Dendritic cell treated with granulocyte-macrophage colony-stimulating factor and Interleukin-4, amounts not matched to agents 40 ng/mL and 50 ng/mL, for 4 days (primary cell): ENCODE measurements at regions not wholly inside any gene's neighbourhood (a gene's known extent, or its start where the extent isn't known, plus 50 kb on each side); places are given as distances from the start of the nearest gene placed in this dataset.
"Not testable (repeated sequence)": the region's sequence is repeated elsewhere in the genome, so short reads cannot be mapped to it uniquely, and the experiment has no call there.

ENCODE experiments used
- H3K27ac Mint-ChIP-seq: one replicate; pipeline ENCODE4 v1.8.0; 2022; ENCODE audit warnings: mild to moderate bottlenecking, mixed read lengths
- H3K27me3 Mint-ChIP-seq: one replicate; pipeline ENCODE4 v1.8.0; 2022; ENCODE audit warnings: mild to moderate bottlenecking, mixed read lengths
- H3K36me3 Mint-ChIP-seq: one replicate; pipeline ENCODE4 v1.8.0; 2022; ENCODE audit warnings: low read depth, mixed read lengths
- H3K4me1 Mint-ChIP-seq: one replicate; pipeline ENCODE4 v1.8.0; 2022; ENCODE audit warnings: low read depth, mixed read lengths
- H3K4me3 Mint-ChIP-seq: one replicate; pipeline ENCODE4 v1.8.0; 2022; ENCODE audit warnings: mild to moderate bottlenecking, moderate library complexity, mixed read lengths
- H3K9me3 Mint-ChIP-seq: one replicate; pipeline ENCODE4 v1.8.0; 2022; ENCODE audit warnings: mixed read lengths
- intact Hi-C: fragments of 100-400 bp; cut with micrococcal nuclease; formaldehyde crosslinking; loops from one replicate; pipeline ENCODE4 v1.15.0; 2022

- H3K27ac Mint-ChIP-seq, result no peak overlapping the region
- intact Hi-C loops, result no loop called here
- H3K4me1 Mint-ChIP-seq, result no peaks in the 10 kb centered on the region
- H3K36me3 Mint-ChIP-seq, result no peaks in the 10 kb centered on the region
- H3K9me3 Mint-ChIP-seq, result no peaks in the 10 kb centered on the region
- no peak overlapping the region for H3K4me3 Mint-ChIP-seq
- no peaks in the 10 kb centered on the region for H3K27me3 Mint-ChIP-seq
These were observed 1176.0 kb downstream of the EPHA7 start for GRCh38 chr6:92243315-92243714.

- Mint-ChIP-seq H3K27ac (no peak overlapping the region), H3K27me3 (no peaks in the 10 kb centered on the region)
These were observed 1188.1 kb downstream of the EPHA7 start for GRCh38 chr6:92231171-92231701.

GRCh38 chr6:92219987-92220386 lies 1199.4 kb downstream of the EPHA7 start:
- peaks cover 18% of the 10 kb centered on the region for H3K9me3 Mint-ChIP-seq
- H3K27me3 Mint-ChIP-seq, H3K4me1 Mint-ChIP-seq, H3K36me3 Mint-ChIP-seq, H3K4me3 Mint-ChIP-seq, intact Hi-C loops, H3K27ac Mint-ChIP-seq: not testable (repeated sequence)

More at GRCh38 chr6:92231171-92231701, 1188.1 kb downstream of the EPHA7 start:
- intact Hi-C loops, result no loop called here
- no peak overlapping the region for H3K4me3 Mint-ChIP-seq
- peaks cover 9% of the 10 kb centered on the region for H3K9me3 Mint-ChIP-seq
- no peaks in the 10 kb centered on the region for H3K36me3 Mint-ChIP-seq
- no peaks in the 10 kb centered on the region for H3K4me1 Mint-ChIP-seq

- Mint-ChIP-seq H3K27me3 (no peaks in the 10 kb centered on the region), H3K4me1 (no peaks in the 10 kb centered on the region), H3K27ac (no peak overlapping the region), H3K9me3 (peaks cover 25% of the 10 kb centered on the region), H3K36me3 (no peaks in the 10 kb centered on the region), H3K4me3 (no peak overlapping the region)
- intact Hi-C loops, result no loop called here
These were observed 1202.6 kb downstream of the EPHA7 start for GRCh38 chr6:92216717-92217116.

- H3K9me3 Mint-ChIP-seq, result no peaks in the 10 kb centered on the region
- H3K4me3 Mint-ChIP-seq, result no peak overlapping the region
- intact Hi-C loops, result no loop called here
- no peak overlapping the region for H3K27ac Mint-ChIP-seq
- no peaks in the 10 kb centered on the region for H3K36me3 Mint-ChIP-seq
- H3K27me3 Mint-ChIP-seq, result no peaks in the 10 kb centered on the region
- H3K4me1 Mint-ChIP-seq, result no peaks in the 10 kb centered on the region
These were observed 1217.7 kb downstream of the EPHA7 start for GRCh38 chr6:92201618-92202017.

GRCh38 chr6:92196325-92196724 lies 1223.0 kb downstream of the EPHA7 start:
- Mint-ChIP-seq H3K27ac (no peak overlapping the region), H3K4me1 (no peaks in the 10 kb centered on the region), H3K27me3 (no peaks in the 10 kb centered on the region), H3K36me3 (no peaks in the 10 kb centered on the region), H3K4me3 (no peak overlapping the region), H3K9me3 (peaks cover 14% of the 10 kb centered on the region)
- intact Hi-C loops, result no loop called here

GRCh38 chr6:92195796-92196195 lies 1223.6 kb downstream of the EPHA7 start:
- H3K36me3 Mint-ChIP-seq, result no peaks in the 10 kb centered on the region
- intact Hi-C loops, result no loop called here
- H3K27ac Mint-ChIP-seq, result no peak overlapping the region
- no peaks in the 10 kb centered on the region for H3K27me3 Mint-ChIP-seq
- no peak overlapping the region for H3K4me3 Mint-ChIP-seq
- H3K9me3 Mint-ChIP-seq, result peaks cover 14% of the 10 kb centered on the region
- H3K4me1 Mint-ChIP-seq, result no peaks in the 10 kb centered on the region

- Mint-ChIP-seq H3K9me3 (no peaks in the 10 kb centered on the region), H3K4me1 (no peaks in the 10 kb centered on the region), H3K27ac (no peak overlapping the region), H3K27me3 (no peaks in the 10 kb centered on the region), H3K36me3 (no peaks in the 10 kb centered on the region), H3K4me3 (no peak overlapping the region)
- intact Hi-C loops, result no loop called here
These were observed 1231.3 kb downstream of the EPHA7 start for GRCh38 chr6:92188016-92188415.

- H3K36me3 Mint-ChIP-seq, result no peaks in the 10 kb centered on the region
- no peaks in the 10 kb centered on the region for H3K9me3 Mint-ChIP-seq
- H3K27me3 Mint-ChIP-seq, result no peaks in the 10 kb centered on the region
These were observed 1234.4 kb downstream of the EPHA7 start for GRCh38 chr6:92184933-92185332.

GRCh38 chr6:92181347-92181746 lies 1238.0 kb downstream of the EPHA7 start:
- no peaks in the 10 kb centered on the region for H3K27me3 Mint-ChIP-seq
- H3K4me1 Mint-ChIP-seq, result no peaks in the 10 kb centered on the region
- no peaks in the 10 kb centered on the region for H3K9me3 Mint-ChIP-seq
- no peak overlapping the region for H3K27ac Mint-ChIP-seq
- H3K4me3 Mint-ChIP-seq, result no peak overlapping the region
- H3K36me3 Mint-ChIP-seq, result no peaks in the 10 kb centered on the region
- intact Hi-C loops, result no loop called here

More at GRCh38 chr6:92184933-92185332, 1234.4 kb downstream of the EPHA7 start:
- intact Hi-C loops, result no loop called here
- H3K4me1 Mint-ChIP-seq, result no peaks in the 10 kb centered on the region
- H3K4me3 Mint-ChIP-seq, result no peak overlapping the region
- no peak overlapping the region for H3K27ac Mint-ChIP-seq

- no peaks in the 10 kb centered on the region for H3K4me1 Mint-ChIP-seq
- no peaks in the 10 kb centered on the region for H3K9me3 Mint-ChIP-seq
- no peak overlapping the region for H3K4me3 Mint-ChIP-seq
- no peaks in the 10 kb centered on the region for H3K27me3 Mint-ChIP-seq
- no peaks in the 10 kb centered on the region for H3K36me3 Mint-ChIP-seq
- no peak overlapping the region for H3K27ac Mint-ChIP-seq
- intact Hi-C loops, result no loop called here
These were observed 1239.3 kb downstream of the EPHA7 start for GRCh38 chr6:92180090-92180489.

GRCh38 chr6:92176666-92177065 lies 1242.7 kb downstream of the EPHA7 start:
- Mint-ChIP-seq H3K27ac (no peak overlapping the region), H3K4me3 (no peak overlapping the region), H3K9me3 (no peaks in the 10 kb centered on the region), H3K4me1 (no peaks in the 10 kb centered on the region), H3K36me3 (no peaks in the 10 kb centered on the region), H3K27me3 (no peaks in the 10 kb centered on the region)
- intact Hi-C loops, result no loop called here

GRCh38 chr6:92174398-92175073 lies 1244.8 kb downstream of the EPHA7 start:
- H3K4me3 Mint-ChIP-seq, result no peak overlapping the region
- H3K27ac Mint-ChIP-seq, result no peak overlapping the region
- no peaks in the 10 kb centered on the region for H3K36me3 Mint-ChIP-seq
- intact Hi-C loops, result no loop called here
- H3K9me3 Mint-ChIP-seq, result no peaks in the 10 kb centered on the region
- H3K4me1 Mint-ChIP-seq, result no peaks in the 10 kb centered on the region
- no peaks in the 10 kb centered on the region for H3K27me3 Mint-ChIP-seq

GRCh38 chr6:92169506-92169905 lies 1249.9 kb downstream of the EPHA7 start:
- H3K9me3 Mint-ChIP-seq, result no peaks in the 10 kb centered on the region
- intact Hi-C loops, result no loop called here
- no peaks in the 10 kb centered on the region for H3K4me1 Mint-ChIP-seq
- H3K27me3 Mint-ChIP-seq, result no peaks in the 10 kb centered on the region
- no peak overlapping the region for H3K27ac Mint-ChIP-seq
- no peak overlapping the region for H3K4me3 Mint-ChIP-seq
- H3K36me3 Mint-ChIP-seq, result no peaks in the 10 kb centered on the region

- Mint-ChIP-seq H3K27ac (no peak overlapping the region), H3K4me3 (no peak overlapping the region)
These were observed 1252.7 kb downstream of the EPHA7 start for GRCh38 chr6:92166666-92167065.

More at GRCh38 chr6:92166666-92167065, 1252.7 kb downstream of the EPHA7 start:
- intact Hi-C loops, result no loop called here
- peaks cover 5% of the 10 kb centered on the region for H3K9me3 Mint-ChIP-seq
- H3K27me3 Mint-ChIP-seq, result no peaks in the 10 kb centered on the region
- no peaks in the 10 kb centered on the region for H3K36me3 Mint-ChIP-seq
- no peaks in the 10 kb centered on the region for H3K4me1 Mint-ChIP-seq
